MM.1S (cell line): ENCODE measurements at regions not wholly inside any gene's neighbourhood (a gene's known extent, or its start where the extent isn't known, plus 50 kb on each side); places are given as distances from the start of the nearest gene placed in this dataset.

Source experiments
- EZH2 ChIP-seq: fragments of 300-600 bp; sonication (generic); optimal IDR thresholded peaks from 2 replicates; pipeline ENCODE3; 2017; ENCODE audit warnings: low read depth, mild to moderate bottlenecking, antibody characterized with exemption, low read length, mixed read lengths
- EZH2phosphoT487 ChIP-seq: fragments of 300-600 bp; sonication (generic); IDR thresholded peaks from 2 replicates; pipeline ENCODE4 v1.6.1; 2018; ENCODE audit warnings: antibody characterized with exemption, low read length
- TF ChIP-seq, protein P1 (sequence below): fragments of 300-600 bp; sonication (generic); IDR thresholded peaks from 2 replicates; pipeline ENCODE4 v1.5.1; 2016; ENCODE audit warnings: antibody characterized with exemption, low read length, mixed read lengths

DNA sequence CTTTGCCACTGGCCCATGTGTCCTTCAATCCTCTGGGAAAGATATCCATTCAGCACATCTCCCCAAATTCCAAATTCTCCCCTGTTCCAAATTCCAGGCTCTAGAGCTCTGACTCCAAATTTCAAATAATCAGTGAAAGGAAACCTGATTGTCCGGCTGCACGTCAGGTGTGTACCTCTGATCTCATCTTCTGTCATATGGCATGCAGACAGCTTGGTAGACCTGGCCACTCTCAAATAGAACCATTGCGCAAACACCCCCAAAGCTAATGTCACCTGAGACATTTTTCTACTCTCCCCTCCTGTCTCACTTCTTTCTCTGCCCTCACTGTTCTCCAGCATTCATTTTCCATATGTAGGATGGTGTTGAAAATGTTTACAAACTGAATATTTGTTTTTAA lies 337.0 kb upstream of the DYNLRB2 start:
- TF ChIP-seq, protein P1, sequence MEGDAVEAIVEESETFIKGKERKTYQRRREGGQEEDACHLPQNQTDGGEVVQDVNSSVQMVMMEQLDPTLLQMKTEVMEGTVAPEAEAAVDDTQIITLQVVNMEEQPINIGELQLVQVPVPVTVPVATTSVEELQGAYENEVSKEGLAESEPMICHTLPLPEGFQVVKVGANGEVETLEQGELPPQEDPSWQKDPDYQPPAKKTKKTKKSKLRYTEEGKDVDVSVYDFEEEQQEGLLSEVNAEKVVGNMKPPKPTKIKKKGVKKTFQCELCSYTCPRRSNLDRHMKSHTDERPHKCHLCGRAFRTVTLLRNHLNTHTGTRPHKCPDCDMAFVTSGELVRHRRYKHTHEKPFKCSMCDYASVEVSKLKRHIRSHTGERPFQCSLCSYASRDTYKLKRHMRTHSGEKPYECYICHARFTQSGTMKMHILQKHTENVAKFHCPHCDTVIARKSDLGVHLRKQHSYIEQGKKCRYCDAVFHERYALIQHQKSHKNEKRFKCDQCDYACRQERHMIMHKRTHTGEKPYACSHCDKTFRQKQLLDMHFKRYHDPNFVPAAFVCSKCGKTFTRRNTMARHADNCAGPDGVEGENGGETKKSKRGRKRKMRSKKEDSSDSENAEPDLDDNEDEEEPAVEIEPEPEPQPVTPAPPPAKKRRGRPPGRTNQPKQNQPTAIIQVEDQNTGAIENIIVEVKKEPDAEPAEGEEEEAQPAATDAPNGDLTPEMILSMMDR: no peak
- TF ChIP-seq EZH2 (no peak), EZH2phosphoT487 (no peak)
